HL-60 (cell line): ENCODE measurements at regions not wholly inside any gene's neighbourhood (a gene's known extent, or its start where the extent isn't known, plus 50 kb on each side); places are given as distances from the start of the nearest gene placed in this dataset.
"Not testable (repeated sequence)": the region's sequence is repeated elsewhere in the genome, so short reads cannot be mapped to it uniquely, and the experiment has no call there.

Experiments used
- CTCF ChIP-seq: IDR thresholded peaks from one replicate; pipeline ENCODE4 v1.5.1; 2011; ENCODE audit warnings: low read length, control low read depth, inconsistent platforms; ENCODE audit not compliant: insufficient read depth
- GABPA ChIP-seq: IDR thresholded peaks from 2 replicates; pipeline ENCODE4 v1.6.1; 2012; ENCODE audit warnings: low read depth
- POLR2AphosphoS5 ChIP-seq: IDR thresholded peaks from 2 replicates; pipeline ENCODE4 v1.6.1; 2012; ENCODE audit warnings: low read depth
- REST ChIP-seq: IDR thresholded peaks from 2 replicates; pipeline ENCODE4 v1.6.1; 2012; ENCODE audit warnings: low read depth; ENCODE audit not compliant: insufficient replicate concordance
- SPI1 ChIP-seq: IDR thresholded peaks from 2 replicates; pipeline ENCODE4 v1.6.1; 2012; ENCODE audit warnings: low read depth, mild to moderate bottlenecking, borderline replicate concordance

GRCh38 chr1:83423382-83423781 is 575.5 kb downstream of the TTLL7 start:
- not testable (repeated sequence) for TF ChIP-seq CTCF, POLR2AphosphoS5, GABPA, SPI1, REST
